Fibroblast of pulmonary artery (primary cell): ENCODE measurements at regions not wholly inside any gene's neighbourhood (a gene's known extent, or its start where the extent isn't known, plus 50 kb on each side); places are given as distances from the start of the nearest gene placed in this dataset.
"Not testable (repeated sequence)": the region's sequence is repeated elsewhere in the genome, so short reads cannot be mapped to it uniquely, and the experiment has no call there.

Source experiments
- DNase-seq: peaks from one replicate; pipeline ENCODE4 v3.0.0-alpha.2; 2010; ENCODE audit warnings: low read depth
- H3K4me3 ChIP-seq: replicated peaks from 2 replicates; pipeline ENCODE4 v1.5.1; 2011; ENCODE audit warnings: low read depth, mild to moderate bottlenecking, control low read depth, low read length, moderate library complexity
- CTCF ChIP-seq: IDR thresholded peaks from 2 replicates; pipeline ENCODE4 v1.5.1; 2011; ENCODE audit warnings: mild to moderate bottlenecking, control low read depth, low read length, inconsistent platforms; ENCODE audit errors: missing control alignments

- no peak for TF ChIP-seq CTCF
- DNase-seq: peak; percentile 31
- H3K4me3 ChIP-seq: no peak overlapping the region
Measured at GRCh38 chr4:123653236-123653635, 256.6 kb downstream of the SPRY1 start.

DNA sequence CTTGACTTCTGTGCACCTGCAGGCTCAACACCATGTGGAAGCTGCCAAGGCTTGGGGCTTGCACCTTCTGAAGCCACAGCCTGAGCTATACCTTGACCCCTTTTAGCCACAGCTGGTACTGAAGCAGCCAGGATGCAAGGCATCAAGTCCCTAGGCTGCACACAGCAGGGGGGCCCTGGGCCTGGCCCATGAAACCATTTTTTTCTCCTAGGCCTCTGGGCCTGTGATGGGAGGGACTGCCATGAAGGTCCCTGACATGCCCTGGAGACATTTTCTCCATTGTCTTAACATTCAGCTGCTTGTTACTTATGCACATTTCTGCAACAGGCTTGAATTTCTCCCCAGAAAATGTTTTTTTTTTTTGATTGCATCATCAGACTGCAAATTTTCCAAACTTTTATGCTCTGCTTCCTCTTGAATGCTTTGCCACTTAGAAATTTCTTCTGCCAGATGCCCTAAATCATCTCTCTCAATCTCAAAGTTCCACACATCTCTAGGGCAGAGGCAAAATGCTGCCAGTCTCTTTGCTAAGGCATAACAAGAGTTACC lies 260.2 kb downstream of the SPRY1 start:
- H3K4me3 ChIP-seq: not testable (repeated sequence)
- DNase-seq: peak; percentile 31

GRCh38 chr4:123657606-123658005 lies 261.0 kb downstream of the SPRY1 start:
- DNase-seq, H3K4me3 ChIP-seq: not testable (repeated sequence)

GRCh38 chr4:123659262-123659661 lies 262.7 kb downstream of the SPRY1 start:
- no peak overlapping the region for H3K4me3 ChIP-seq
- no peak for TF ChIP-seq CTCF
- DNase-seq: no peak

- peak; percentile 20 for TF ChIP-seq CTCF
- no peak overlapping the region for H3K4me3 ChIP-seq
- peak; percentile 29 for DNase-seq
Measured at GRCh38 chr4:123659730-123660129, 263.1 kb downstream of the SPRY1 start.

GRCh38 chr4:123661080-123661737 lies 264.6 kb downstream of the SPRY1 start:
- no peak overlapping the region for H3K4me3 ChIP-seq
- peak; percentile 59 for TF ChIP-seq CTCF
- DNase-seq: peak; percentile 70

DNA sequence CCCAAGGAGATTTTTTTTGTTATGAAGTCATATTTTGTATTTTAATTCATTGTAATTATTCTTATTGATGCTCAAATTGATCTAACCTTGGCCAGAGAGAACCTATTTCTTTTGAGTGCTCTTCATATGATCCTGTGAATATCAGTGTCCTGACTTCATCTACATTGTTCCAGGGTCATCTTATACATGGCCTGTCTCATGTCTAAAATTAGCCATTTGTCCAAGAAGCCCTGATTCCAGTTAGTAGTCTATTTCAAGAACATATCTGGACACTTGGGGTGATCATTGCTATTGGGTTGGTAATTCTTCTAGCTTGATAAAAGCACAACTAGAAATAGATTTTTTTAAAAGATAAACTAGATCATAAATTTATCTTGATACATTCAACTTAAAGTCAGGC lies 266.2 kb downstream of the SPRY1 start:
- DNase-seq: no peak

More for the DNA sequence above, 266.2 kb downstream of the SPRY1 start:
- no peak for TF ChIP-seq CTCF
- H3K4me3 ChIP-seq: no peak overlapping the region
